H1 (cell line): ENCODE measurements at regions not wholly inside any gene's neighbourhood (a gene's known extent, or its start where the extent isn't known, plus 50 kb on each side); places are given as distances from the start of the nearest gene placed in this dataset.

Experiments
- BRCA1 ChIP-seq: IDR thresholded peaks from 2 replicates; pipeline ENCODE4 v1.6.1; 2012; ENCODE audit warnings: low read depth, low read length, improper control_type of control experiment
- CBX5 ChIP-seq: fragments of 300-800, 300-1000 bp; sonication (generic); IDR thresholded peaks from 2 replicates; pipeline ENCODE4 v1.7.1; 2016; ENCODE audit warnings: antibody characterized with exemption, low read length, low read depth
- CEBPB ChIP-seq: IDR thresholded peaks from 2 replicates; pipeline ENCODE4 v1.6.1; 2012; ENCODE audit warnings: low read depth, low read length
- EZH2 ChIP-seq: fragments of 200-600 bp; sonication (generic); IDR thresholded peaks from 2 replicates; pipeline ENCODE4 v1.7.1; 2012; ENCODE audit warnings: low read depth, mild to moderate bottlenecking, moderate library complexity, low read length, inconsistent platforms; ENCODE audit not compliant: severe bottlenecking
- GTF2F1 ChIP-seq: IDR thresholded peaks from 2 replicates; pipeline ENCODE4 v1.6.1; 2012; ENCODE audit warnings: low read depth, low read length, improper control_type of control experiment, borderline replicate concordance
- KDM5A ChIP-seq: fragments of 200-600 bp; IDR thresholded peaks from 2 replicates; pipeline ENCODE4 v1.7.1; 2012; ENCODE audit warnings: mild to moderate bottlenecking, low read length, inconsistent platforms, mixed read lengths
- NRF1 ChIP-seq: IDR thresholded peaks from 2 replicates; pipeline ENCODE4 v1.6.1; 2011; ENCODE audit warnings: mild to moderate bottlenecking, low read depth, low read length, improper control_type of control experiment
- POU5F1 ChIP-seq: IDR thresholded peaks from 2 replicates; pipeline ENCODE4 v1.6.1; 2011; ENCODE audit warnings: low read depth, mild to moderate bottlenecking, low read length, moderate library complexity
- RAD21 ChIP-seq, 2 experiments: IDR thresholded peaks in 1 of 2; conservative IDR thresholded peaks in 1 of 2; 2 replicates each; pipeline ENCODE4 v1.6.1; 2011; ENCODE audit warnings: low read depth in 2 of 2, low read length in 2 of 2, improper control_type of control experiment in 1 of 2, inconsistent platforms in 1 of 2, mild to moderate bottlenecking in 1 of 2, moderate library complexity in 1 of 2
- RNF2 ChIP-seq: fragments of 200-900, 300-1000 bp; sonication (generic); IDR thresholded peaks from 2 replicates; pipeline ENCODE4 v1.7.1; 2016; ENCODE audit warnings: borderline replicate concordance, low read depth, mild to moderate bottlenecking, antibody characterized with exemption, low read length; ENCODE audit not compliant: poor library complexity, severe bottlenecking; ENCODE audit errors: missing control alignments
- SAP30 ChIP-seq: fragments of 300-600 bp; sonication (generic); IDR thresholded peaks from 2 replicates; pipeline ENCODE4 v1.7.1; 2012; ENCODE audit warnings: low read length, moderate library complexity, mild to moderate bottlenecking, inconsistent platforms; ENCODE audit not compliant: insufficient read depth, insufficient replicate concordance
- SIRT6 ChIP-seq: IDR thresholded peaks from one replicate; pipeline ENCODE4 v1.7.1; 2012; ENCODE audit warnings: low read length, inconsistent platforms
- SP2 ChIP-seq: IDR thresholded peaks from 2 replicates; pipeline ENCODE4 v1.6.1; 2012; ENCODE audit warnings: mild to moderate bottlenecking, low read length, inconsistent platforms
- SRF ChIP-seq: IDR thresholded peaks from 2 replicates; pipeline ENCODE4 v1.6.1; 2011; ENCODE audit warnings: mild to moderate bottlenecking, low read depth, low read length, moderate library complexity
- SUZ12 ChIP-seq: fragments of 200-600 bp; sonication (generic); IDR thresholded peaks from 2 replicates; pipeline ENCODE4 v1.6.1; 2012; ENCODE audit warnings: mild to moderate bottlenecking, inconsistent platforms, low read length, moderate library complexity, mixed read lengths
- USF2 ChIP-seq: IDR thresholded peaks from 2 replicates; pipeline ENCODE4 v1.6.1; 2011; ENCODE audit warnings: low read length, improper control_type of control experiment

DNA sequence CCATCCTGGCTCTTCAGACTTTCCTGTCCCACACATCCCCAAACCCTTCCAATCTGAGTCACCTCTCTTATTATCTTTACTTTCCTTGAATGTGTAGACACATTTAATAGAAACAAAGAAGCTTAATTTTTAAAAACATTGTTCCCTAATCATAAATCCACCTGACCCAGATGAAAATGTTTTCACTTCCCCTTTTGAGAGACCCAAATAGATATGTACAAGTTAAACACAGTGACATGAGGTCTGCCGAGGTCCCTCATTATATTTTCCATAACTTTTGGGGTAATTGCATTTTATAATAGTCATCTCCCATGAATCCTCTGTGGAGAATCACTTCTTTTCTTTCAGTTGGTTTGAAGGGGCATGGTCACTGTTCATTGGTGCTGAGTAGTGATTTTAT, 191.1 kb downstream of the GRIN2B start (continued):
- TF ChIP-seq SP2 (no peak), USF2 (no peak), SUZ12 (no peak), SAP30 (no peak), SIRT6 (no peak), CBX5 (no peak), NRF1 (no peak), RNF2 (no peak), POU5F1 (no peak), KDM5A (no peak), BRCA1 (no peak), EZH2 (no peak), RAD21 (IDR thresholded peaks at IDR 0.05 in 1 of 2, conservative IDR thresholded peaks at IDR 0.05 in 1 of 2; ENCODE audit: low read depth in 2 of 2, low read length in 2 of 2) (no peak), CEBPB (no peak), GTF2F1 (no peak), SRF (no peak)
